ENCODE measurements at regions not wholly inside any gene's neighbourhood (a gene's known extent, or its start where the extent isn't known, plus 50 kb on each side); places are given as distances from the start of the nearest gene placed in this dataset.

DNA sequence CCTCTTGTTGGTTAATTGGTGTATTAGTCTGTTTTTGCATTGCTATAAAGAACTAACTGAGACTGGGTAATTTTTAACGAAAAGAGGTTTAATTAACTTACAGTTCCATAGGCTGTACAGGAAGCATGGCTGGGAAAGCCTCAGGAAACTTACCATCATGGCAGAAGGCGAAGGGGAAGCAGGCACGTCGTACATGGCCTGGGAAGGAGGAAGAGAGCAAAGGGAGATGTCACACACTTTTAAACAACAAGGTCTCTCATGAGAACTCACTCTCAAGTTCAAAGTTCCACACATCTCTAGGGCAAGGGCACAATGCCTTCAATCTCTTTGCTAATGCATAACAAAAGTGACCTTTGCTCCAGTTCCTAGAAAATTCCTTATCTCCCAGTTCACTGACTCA lies 125.0 kb upstream of the IRX5 start:
- H3K4me1 ChIP-seq: no peaks in the 10 kb centered on the region
- WGBS, 2 donors: 69 to 76% methylated on average over 4 of the region's 4 CpGs
- H3K4me3 ChIP-seq: no peak overlapping the region
- H3K27me3 ChIP-seq: no peaks in the 10 kb centered on the region
- H3K9me3 ChIP-seq: peaks cover 0 to 10% (median 0%) of the 10 kb centered on the region in 4 donors
- no peak for DNase-seq (ENCODE audit: low spot score in 2 of 2)
- no peak overlapping the region for H3K27ac ChIP-seq
- no peaks in the 10 kb centered on the region for H3K36me3 ChIP-seq
- TF ChIP-seq EP300 (IDR thresholded peaks at IDR 0.05) (no peak), POLR2A (IDR thresholded peaks at IDR 0.05) (no peak)
- TF ChIP-seq, protein P1, sequence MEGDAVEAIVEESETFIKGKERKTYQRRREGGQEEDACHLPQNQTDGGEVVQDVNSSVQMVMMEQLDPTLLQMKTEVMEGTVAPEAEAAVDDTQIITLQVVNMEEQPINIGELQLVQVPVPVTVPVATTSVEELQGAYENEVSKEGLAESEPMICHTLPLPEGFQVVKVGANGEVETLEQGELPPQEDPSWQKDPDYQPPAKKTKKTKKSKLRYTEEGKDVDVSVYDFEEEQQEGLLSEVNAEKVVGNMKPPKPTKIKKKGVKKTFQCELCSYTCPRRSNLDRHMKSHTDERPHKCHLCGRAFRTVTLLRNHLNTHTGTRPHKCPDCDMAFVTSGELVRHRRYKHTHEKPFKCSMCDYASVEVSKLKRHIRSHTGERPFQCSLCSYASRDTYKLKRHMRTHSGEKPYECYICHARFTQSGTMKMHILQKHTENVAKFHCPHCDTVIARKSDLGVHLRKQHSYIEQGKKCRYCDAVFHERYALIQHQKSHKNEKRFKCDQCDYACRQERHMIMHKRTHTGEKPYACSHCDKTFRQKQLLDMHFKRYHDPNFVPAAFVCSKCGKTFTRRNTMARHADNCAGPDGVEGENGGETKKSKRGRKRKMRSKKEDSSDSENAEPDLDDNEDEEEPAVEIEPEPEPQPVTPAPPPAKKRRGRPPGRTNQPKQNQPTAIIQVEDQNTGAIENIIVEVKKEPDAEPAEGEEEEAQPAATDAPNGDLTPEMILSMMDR (IDR thresholded peaks at IDR 0.05): no peak

DNA sequence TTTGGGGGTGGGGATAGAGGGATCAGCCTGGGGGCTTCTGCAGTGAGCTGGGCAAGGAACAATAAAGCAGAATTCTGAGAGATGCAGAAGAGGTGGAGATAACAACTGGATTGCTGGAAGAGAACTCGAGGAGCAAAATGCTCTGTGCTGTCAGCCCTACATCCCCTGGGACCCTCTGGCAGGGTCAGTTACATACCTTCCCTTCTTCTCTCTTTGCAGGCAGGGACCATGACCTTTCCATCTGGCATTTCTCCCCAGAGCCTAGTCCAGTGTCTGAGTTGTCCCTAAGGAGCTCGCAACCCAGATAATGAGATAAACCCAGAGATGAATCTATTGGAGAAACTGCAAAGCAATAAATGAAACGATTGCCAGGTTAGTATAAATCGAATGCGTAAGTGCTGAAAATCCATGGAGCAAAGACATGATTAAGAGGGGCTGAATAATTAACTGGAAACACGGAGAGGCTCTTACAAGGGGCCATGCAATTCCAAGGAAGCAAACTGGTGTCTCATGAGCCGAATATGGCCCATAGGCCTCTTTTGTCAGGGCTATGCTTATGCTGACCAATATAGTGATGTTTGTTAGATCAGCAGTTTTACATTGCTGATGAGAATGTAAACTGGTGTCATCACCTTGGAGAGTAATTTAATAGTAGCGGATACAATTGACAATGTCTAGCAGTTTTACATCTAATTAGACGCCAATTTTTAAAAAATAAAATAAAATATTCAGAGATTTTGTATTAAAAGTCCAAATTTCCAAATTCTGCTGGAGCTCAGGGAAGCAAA lies 129.4 kb upstream of the IRX5 start:
- no peak for DNase-seq (ENCODE audit: low spot score in 2 of 2)
- no peaks in the 10 kb centered on the region for H3K27me3 ChIP-seq
- WGBS, 2 donors: 81 to 84% methylated on average over 9 of the region's 9 CpGs

DNA sequence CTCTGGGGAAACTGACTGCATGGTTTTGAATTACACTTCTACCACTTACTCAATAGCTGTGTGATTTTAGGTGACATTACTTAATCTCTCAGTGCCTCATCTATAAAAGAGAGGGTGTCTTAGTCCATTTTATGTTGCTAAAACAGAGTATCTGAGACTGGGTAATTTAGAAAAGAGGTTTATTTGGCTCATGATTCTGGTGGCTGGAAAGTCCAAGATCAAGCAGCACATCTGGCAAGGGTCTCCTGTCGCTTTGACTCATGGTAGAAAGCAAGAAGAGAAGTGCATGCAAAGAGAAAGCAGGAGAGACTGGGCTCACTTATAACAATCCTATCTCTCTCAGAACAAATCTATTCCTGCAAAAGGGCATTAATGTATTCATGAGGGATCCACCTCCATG lies 132.4 kb upstream of the IRX5 start:
- Histone ChIP-seq H3K36me3 (no peaks in the 10 kb centered on the region), H3K4me1 (no peaks in the 10 kb centered on the region), H3K4me3 (no peak overlapping the region), H3K27ac (no peak overlapping the region), H3K27me3 (no peaks in the 10 kb centered on the region), H3K9me3 (peaks cover 0 to 26% (median 0%) of the 10 kb centered on the region in 4 donors)
- WGBS, 2 donors: 86 to 89% methylated on average over 1 of the region's 1 CpG
- TF ChIP-seq EP300 (IDR thresholded peaks at IDR 0.05) (no peak), POLR2A (IDR thresholded peaks at IDR 0.05) (no peak)
- TF ChIP-seq, protein P1 (IDR thresholded peaks at IDR 0.05): no peak
- DNase-seq (ENCODE audit: low spot score in 2 of 2): no peak

More for the DNA sequence above, 129.4 kb upstream of the IRX5 start:
- H3K4me3 ChIP-seq: no peak overlapping the region
- H3K36me3 ChIP-seq: no peaks in the 10 kb centered on the region
- no peaks in the 10 kb centered on the region for H3K4me1 ChIP-seq
- peaks cover 0 to 26% (median 0%) of the 10 kb centered on the region in 4 donors for H3K9me3 ChIP-seq
- H3K27ac ChIP-seq: no peak overlapping the region
- TF ChIP-seq EP300 (IDR thresholded peaks at IDR 0.05) (no peak), POLR2A (IDR thresholded peaks at IDR 0.05) (no peak)
- TF ChIP-seq, protein P1 (IDR thresholded peaks at IDR 0.05): no peak

DNA sequence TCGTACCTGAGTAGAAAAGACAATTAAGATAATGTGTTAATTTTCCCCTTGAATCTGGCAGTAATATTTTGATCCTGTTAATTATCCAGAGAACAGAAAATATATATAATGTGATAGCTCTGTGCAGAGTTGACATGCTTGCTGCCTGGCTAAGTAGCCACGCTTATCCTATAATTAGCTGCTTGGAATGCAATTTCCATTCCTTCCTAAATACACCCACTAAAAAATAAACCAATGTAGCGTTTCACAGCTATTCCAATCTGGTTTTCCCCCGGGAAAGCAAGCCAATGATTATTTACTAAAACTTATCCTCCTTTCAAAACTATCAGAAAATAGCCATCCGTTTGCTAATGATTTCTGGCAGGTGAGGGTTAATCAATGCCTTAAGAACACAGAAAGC lies 134.5 kb upstream of the IRX5 start:
- 58 to 60% methylated on average over 5 of the region's 5 CpGs for WGBS, 2 donors

DNA sequence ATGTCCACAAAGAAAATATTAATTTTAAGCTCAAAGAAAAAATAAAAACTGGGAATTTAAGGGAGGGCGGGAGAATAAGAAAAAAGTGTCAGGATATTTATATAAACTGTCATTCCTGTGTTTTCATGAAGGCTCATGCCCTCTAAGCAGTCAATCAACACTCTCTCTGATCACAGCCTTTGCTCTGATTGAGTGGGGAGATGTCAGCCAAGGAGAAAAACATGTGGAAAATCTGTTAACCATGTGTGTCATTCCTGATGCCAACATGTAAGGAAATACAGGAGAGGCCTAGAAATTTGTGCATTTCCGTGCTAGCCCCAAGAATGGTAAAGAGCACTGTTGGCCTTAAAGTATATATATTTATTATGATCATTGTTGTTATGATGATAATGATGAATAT lies 137.9 kb upstream of the IRX5 start:
- Histone ChIP-seq H3K27me3 (no peaks in the 10 kb centered on the region), H3K36me3 (no peaks in the 10 kb centered on the region), H3K4me1 (no peaks in the 10 kb centered on the region), H3K9me3 (peaks cover 0 to 9% (median 0%) of the 10 kb centered on the region in 4 donors), H3K27ac (no peak overlapping the region), H3K4me3 (no peak overlapping the region)
- no peak for DNase-seq (ENCODE audit: low spot score in 2 of 2)
- TF ChIP-seq EP300 (IDR thresholded peaks at IDR 0.05): no peak
- TF ChIP-seq POLR2A (IDR thresholded peaks at IDR 0.05): no peak
- TF ChIP-seq, protein P1 (IDR thresholded peaks at IDR 0.05): no peak
- WGBS, 2 donors: 68 to 70% methylated on average over 2 of the region's 2 CpGs

More for the DNA sequence above, 134.5 kb upstream of the IRX5 start:
- DNase-seq (ENCODE audit: low spot score in 2 of 2): no peak
- Histone ChIP-seq H3K27ac (no peak overlapping the region), H3K27me3 (no peaks in the 10 kb centered on the region), H3K9me3 (peaks cover 0 to 16% (median 0%) of the 10 kb centered on the region in 4 donors), H3K4me3 (no peak overlapping the region), H3K36me3 (no peaks in the 10 kb centered on the region), H3K4me1 (no peaks in the 10 kb centered on the region)
- TF ChIP-seq EP300 (IDR thresholded peaks at IDR 0.05): no peak
- TF ChIP-seq, protein P1 (IDR thresholded peaks at IDR 0.05): no peak
- TF ChIP-seq POLR2A (IDR thresholded peaks at IDR 0.05): no peak
